ENCODE measurements at regions not wholly inside any gene's neighbourhood (a gene's known extent, or its start where the extent isn't known, plus 50 kb on each side); places are given as distances from the start of the nearest gene placed in this dataset.

DNA sequence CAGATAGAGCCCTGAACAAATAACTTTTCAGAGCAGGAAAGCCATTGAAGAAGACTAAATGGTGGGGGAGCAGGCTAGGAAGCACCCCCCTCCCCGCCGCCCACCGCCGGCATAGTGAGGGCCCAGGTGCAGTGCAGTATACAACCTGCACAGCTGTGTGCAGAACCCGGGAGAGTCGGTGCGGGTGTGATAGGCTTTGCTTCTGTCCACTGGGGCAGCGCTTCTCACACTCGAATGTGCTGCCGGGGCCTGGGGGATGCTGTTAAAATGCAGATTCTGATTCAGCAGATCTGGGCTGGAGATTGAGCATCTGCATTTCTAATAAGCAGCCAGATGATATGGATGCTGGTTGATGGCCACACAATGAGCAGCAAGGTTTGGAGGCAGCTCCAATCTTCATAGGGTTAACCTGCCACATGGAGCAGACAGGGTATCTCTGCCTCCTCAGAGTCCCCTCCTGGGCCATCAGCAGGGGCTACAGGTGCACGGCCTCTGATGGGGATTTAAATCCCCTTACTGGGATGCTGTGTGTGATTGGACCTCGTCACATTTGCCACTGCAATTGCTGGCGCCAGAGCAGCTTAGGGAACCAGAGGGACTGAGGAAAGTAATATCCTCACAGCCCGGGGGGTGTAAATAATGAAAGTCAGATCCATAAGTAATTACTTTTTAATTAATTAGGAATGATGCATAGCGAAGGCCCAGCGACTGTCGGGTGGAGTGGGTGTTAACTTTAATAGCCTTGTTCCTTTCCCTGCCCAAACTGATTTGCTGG, 172.0 kb upstream of the RPL38 start:
- ATAC-seq (no peak), DNase-seq (ENCODE audit: missing footprints) (no peak)
- intact Hi-C loops (cut with DNase I) = no loop called here

- DNase-seq (ENCODE audit: missing footprints) = no peak
- no peak for ATAC-seq
- intact Hi-C loops (cut with DNase I) = no loop called here
These were observed 171.3 kb upstream of the RPL38 start for GRCh38 chr17:74032222-74032621.

DNA sequence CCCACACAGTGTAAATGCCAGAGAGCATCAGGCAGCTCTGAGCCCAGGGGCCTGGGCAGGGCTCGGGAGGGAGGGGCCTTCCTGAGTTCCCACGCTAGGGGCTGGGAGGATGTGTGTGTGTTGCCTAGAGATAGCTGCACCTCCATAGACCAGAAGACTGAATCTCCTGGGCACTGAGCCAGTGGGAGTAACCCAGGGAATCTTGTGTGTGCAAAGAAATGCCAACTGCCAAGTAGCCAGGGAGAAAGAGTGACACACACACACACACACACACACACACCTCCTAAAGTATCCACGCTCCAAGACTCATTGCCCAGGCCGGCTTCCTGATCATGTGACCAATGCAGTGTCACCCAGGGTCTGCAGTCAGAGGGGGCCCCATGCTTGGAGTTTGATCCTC, 166.2 kb upstream of the RPL38 start:
- intact Hi-C loops (cut with DNase I) = no loop called here
- DNase-seq (ENCODE audit: missing footprints) = no peak
- no peak for ATAC-seq

GRCh38 chr17:74040291-74040690, 163.2 kb upstream of the RPL38 start:
- intact Hi-C loops (cut with DNase I) = no loop called here
- no peak for ATAC-seq

DNA sequence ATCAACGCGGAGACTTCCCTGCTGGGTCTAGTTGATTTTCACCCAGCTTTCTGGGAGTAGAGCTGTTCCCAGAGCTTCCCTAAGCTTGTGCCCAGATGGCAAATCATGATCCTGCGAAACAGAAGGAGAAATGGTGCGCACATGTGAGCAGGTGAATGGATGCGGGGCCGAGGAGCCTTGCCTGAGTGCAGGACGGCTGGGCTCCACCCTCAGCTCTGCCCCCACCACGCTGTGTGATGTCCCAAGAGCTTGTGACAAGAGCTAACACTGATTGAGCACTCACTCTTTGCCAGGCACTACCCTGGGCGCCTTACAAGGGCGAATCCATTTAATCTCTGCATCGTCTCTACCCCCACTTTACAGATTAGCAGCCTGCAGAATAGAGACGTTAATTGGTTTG, 162.7 kb upstream of the RPL38 start:
- DNase-seq (ENCODE audit: missing footprints) = no peak
- ATAC-seq = no peak
- intact Hi-C loops (cut with DNase I) = no loop called here

More at GRCh38 chr17:74040291-74040690, 163.2 kb upstream of the RPL38 start:
- no peak for DNase-seq (ENCODE audit: missing footprints)

DNA sequence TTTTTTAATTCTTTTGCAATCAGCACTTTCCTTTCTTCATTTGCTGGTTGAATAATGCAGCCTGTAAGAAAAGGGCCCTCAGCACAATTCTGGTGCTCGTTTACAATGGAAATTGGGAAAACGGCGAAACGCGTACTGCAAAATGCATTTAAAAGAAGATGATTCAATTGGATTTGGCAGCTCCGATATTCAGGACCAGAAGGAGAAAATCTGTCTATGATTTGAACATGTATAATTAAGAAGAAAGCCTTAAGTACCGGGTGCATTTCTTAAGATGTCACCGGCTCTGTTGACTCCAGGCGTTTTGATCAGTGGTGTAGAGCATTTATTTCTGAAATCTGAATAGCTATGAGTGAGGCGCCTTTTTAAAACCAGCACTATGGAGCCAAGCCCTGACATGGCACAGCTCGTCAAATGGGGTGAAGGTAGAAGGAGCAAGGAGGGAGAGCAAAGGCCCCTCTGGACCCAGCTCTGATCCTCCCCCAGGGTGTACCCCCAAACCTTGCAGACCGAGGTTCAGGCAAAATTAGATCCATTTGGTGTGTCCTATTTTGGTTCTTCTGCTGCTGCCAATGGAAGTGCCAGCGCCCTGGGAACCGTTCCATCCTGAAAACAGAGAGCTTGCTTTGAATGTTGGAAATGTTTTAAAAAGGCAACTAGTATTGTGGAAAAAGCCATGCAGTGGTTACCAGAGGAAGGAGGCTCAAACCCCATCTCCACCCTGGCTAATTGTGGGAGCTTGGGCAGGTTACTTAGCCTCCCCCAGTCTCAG, 161.4 kb upstream of the RPL38 start:
- intact Hi-C loops (cut with DNase I) = no loop called here
- ATAC-seq (no peak), DNase-seq (ENCODE audit: missing footprints) (no peak)

DNA sequence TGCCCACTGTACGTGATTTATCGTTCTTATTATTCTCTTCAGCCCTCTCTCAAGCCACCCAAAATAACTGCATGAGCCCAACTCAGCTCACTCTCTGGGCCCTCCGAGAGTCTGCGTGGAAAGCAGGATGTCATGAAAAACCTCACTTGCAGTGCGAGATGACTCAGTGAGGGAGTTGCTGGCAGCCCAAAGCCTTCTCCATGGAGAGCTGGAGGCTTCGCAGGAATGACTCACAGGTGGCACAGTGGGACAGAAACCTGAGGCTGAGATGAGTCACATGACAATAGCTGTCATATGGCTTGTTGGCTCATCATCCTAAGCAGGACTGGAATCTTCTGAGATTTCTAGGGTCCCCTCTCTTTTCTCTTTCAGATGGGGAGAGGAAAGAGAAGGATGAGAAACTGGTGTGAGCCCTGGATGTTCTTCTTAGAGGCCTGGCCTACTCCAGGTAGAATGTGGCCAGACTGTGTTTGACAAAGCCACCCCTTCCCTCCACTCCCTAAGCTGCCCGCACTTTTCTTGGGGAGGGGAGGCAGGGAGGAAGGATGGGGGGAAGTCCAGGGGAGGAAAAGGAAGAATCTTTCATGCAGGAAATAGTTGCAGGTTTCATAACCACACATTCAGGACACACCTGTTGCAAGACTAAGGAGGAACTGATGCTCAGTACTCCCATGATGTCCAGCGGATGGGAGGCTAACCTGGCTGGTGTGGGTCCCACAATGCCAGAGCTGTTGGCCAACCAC, 160.6 kb upstream of the RPL38 start:
- intact Hi-C loops (cut with DNase I) = no loop called here
- DNase-seq (ENCODE audit: missing footprints) (no peak), ATAC-seq (no peak)

GRCh38 chr17:74043976-74044375, 159.5 kb upstream of the RPL38 start:
- no peak for ATAC-seq
- intact Hi-C loops (cut with DNase I) = no loop called here
- no peak for DNase-seq (ENCODE audit: missing footprints)

GRCh38 chr17:74045608-74046280, 157.7 kb upstream of the RPL38 start:
- ATAC-seq (no peak), DNase-seq (ENCODE audit: missing footprints) (no peak)
- intact Hi-C loops (cut with DNase I) = no loop called here

DNA sequence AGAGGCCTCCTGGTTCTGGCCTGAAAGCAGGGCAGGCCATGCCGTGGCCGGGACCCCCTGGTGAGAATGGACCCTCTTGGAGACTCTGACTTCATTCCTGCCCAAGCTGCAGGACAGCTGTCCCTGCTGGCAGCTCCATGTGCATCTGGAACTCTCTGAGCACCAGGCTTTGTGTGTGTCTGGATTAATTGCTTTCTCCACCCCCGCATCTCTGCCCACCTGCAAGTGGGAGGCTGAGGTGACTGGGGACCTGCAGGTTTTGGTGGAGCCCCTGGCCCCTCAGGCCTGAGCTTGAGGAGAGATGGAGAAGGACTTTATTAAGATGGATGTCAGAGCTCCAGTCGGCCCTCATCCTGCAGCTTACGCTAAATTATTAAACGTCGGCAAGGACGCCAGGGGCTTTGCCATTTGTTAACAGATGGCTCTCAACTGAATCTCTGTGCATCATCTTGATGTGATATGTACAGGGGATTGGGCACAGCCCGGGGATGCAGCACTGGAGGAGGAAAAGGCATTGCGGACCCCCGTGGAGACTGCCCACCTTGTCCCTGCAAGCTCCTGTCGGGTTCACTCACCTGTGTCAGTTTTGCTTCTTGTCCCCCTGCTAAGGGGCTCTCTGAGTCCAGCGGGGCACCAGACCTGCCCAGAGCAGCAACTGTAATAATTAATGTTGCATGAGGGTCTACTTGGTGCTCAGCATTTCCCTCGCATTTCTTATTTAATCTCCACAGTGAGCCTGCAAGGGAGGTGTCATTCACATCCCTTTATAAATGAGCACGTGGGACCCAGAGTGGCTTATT, 154.1 kb upstream of the RPL38 start:
- intact Hi-C loops (cut with DNase I) = no loop called here

GRCh38 chr17:74049967-74050458, 153.5 kb upstream of the RPL38 start:
- DNase-seq (ENCODE audit: missing footprints) (no peak), ATAC-seq (no peak)
- intact Hi-C loops (cut with DNase I) = no loop called here

More for the DNA sequence above, 154.1 kb upstream of the RPL38 start:
- ATAC-seq (no peak), DNase-seq (ENCODE audit: missing footprints) (no peak)

GRCh38 chr17:74051348-74051747, 152.1 kb upstream of the RPL38 start:
- ATAC-seq (no peak), DNase-seq (ENCODE audit: missing footprints) (no peak)
- intact Hi-C loops (cut with DNase I) = no loop called here

DNA sequence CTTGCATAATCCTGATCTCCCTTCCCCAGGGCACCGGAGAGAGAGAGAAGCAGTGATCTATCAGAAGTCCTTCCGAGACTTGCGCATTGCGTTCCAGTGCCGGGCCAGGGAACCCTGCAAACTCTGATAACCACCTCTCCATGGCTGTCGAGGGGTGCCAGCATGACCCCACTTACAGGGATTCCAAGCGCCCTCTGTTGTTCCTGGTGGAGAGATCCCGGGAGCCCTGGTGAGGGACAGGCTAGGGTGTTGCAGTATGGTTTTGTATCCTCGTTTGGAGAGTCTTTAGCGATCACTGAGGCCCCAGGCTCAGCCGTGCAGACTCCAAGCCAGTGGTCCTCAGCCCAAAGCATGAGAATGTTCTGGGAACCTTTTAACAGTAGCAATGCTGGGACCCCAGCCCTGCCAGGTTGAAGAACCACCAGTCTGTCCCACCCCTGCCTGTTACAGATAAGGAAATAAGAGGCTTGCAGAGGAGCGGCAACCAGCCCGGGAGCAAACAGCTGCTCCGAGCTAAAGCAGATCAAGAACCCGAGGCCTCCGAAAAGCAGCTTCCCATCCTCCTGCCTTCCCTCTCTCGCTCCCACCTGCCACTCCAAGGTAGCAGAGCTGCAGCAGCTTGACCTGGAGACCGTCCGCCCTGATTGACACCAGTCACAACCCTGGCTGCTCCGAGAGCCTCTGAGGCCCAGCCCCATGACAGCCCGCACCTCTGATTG, 150.3 kb upstream of the RPL38 start:
- ATAC-seq = no peak
- intact Hi-C loops (cut with DNase I) = no loop called here
- DNase-seq (ENCODE audit: missing footprints) = no peak

GRCh38 chr17:74053712-74054078, 149.8 kb upstream of the RPL38 start:
- intact Hi-C loops (cut with DNase I) = no loop called here
- DNase-seq (ENCODE audit: missing footprints) (no peak), ATAC-seq (no peak)

DNA sequence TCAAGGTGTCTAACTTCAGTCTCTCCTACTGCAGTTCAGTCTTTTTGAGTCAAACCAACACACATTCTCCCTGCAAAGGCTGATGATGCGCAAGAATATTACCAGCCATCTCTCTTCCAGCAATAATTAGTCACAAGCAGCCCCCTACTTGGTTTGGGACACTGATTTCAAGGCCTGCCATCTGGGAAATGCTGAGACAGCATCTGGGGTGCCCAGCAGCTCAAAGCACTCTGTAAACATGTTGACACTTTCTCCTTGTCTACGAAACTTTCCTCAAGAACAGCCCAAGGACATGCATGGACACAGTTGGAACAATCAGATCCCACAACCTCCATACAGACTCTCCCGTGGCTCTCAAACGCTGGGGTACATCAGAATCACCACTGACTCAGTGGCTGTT, 149.2 kb upstream of the RPL38 start:
- intact Hi-C loops (cut with DNase I) = no loop called here
- DNase-seq (ENCODE audit: missing footprints) (no peak), ATAC-seq (no peak)

DNA sequence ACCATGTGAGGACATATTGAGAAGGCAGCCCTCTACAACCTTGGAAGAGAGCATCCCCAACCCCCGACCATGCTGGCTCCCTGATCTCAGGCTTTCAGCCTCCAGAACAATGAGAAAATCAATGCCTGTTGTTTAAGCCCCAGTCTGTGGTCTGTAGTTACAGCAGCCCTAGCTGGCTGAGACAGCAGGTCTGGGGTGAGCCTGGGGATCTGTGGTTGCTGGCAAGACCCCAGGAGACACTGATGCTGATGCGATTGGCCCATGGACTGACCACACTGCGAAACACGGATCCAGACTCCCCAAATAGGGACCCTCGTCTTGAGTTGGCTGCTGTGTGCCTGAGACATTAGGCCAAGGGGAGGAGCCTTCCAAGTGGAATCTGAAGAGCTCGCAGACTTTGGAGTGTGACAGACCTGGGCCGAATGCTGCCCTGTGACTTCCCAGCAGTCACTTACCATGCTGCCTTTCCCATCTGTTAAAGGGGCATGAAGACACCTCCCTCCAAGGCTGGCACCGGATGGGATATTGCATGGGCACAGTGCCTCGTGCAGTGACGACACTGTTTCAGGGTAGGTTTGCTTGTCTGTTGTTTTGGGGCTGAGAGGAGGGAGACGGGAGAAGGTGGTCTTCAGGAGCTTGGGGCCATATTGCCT, 147.8 kb upstream of the RPL38 start:
- ATAC-seq (no peak), DNase-seq (ENCODE audit: missing footprints) (no peak)
- intact Hi-C loops (cut with DNase I) = no loop called here
